CD14-positive monocyte (primary cell): ENCODE measurements at regions not wholly inside any gene's neighbourhood (a gene's known extent, or its start where the extent isn't known, plus 50 kb on each side); places are given as distances from the start of the nearest gene placed in this dataset.

Experiments
- DNase-seq, 3 donors: peaks; one replicate each; pipeline ENCODE4 v3.0.0-alpha.2; 2011 to 2022
- H2AFZ ChIP-seq: 2 replicates; pipeline ENCODE4 v1.6.0; 2012; ENCODE audit warnings: mild to moderate bottlenecking, low read depth, low read length, inconsistent platforms; ENCODE audit not compliant: insufficient read depth, poor library complexity, severe bottlenecking
- H3K27ac ChIP-seq, 2 donors: 1 replicate in 1 of 2; 2 replicates in 1 of 2; pipeline ENCODE4 v1.5.1; 2012 to 2013; ENCODE audit warnings: low read length in 2 of 2, control low read depth in 1 of 2, inconsistent platforms in 1 of 2, low read depth in 1 of 2, mild to moderate bottlenecking in 1 of 2
- H3K27me3 ChIP-seq, 2 donors: one replicate each; pipeline versions ENCODE4 v1.6.0 to v1.6.1; 2011 to 2013; ENCODE audit warnings: low read length in 2 of 2; ENCODE audit not compliant: control insufficient read depth in 2 of 2, insufficient read depth in 2 of 2
- H3K36me3 ChIP-seq, 2 donors: replicated peaks in 1 of 2; 1 replicate in 1 of 2; 2 replicates in 1 of 2; pipeline versions ENCODE4 v1.5.1 to v1.6.1; 2012 to 2013; ENCODE audit warnings: low read length in 2 of 2, control low read depth in 1 of 2, inconsistent platforms in 1 of 2, mild to moderate bottlenecking in 1 of 2; ENCODE audit not compliant: insufficient read depth in 2 of 2, control insufficient read depth in 1 of 2
- H3K4me1 ChIP-seq, 2 donors: 1 replicate in 1 of 2; 2 replicates in 1 of 2; pipeline versions ENCODE4 v1.5.1 to v1.6.1; 2012 to 2013; ENCODE audit warnings: low read length in 2 of 2, control low read depth in 1 of 2, inconsistent platforms in 1 of 2, mild to moderate bottlenecking in 1 of 2, moderate library complexity in 1 of 2; ENCODE audit not compliant: insufficient read depth in 2 of 2, control insufficient read depth in 1 of 2
- H3K4me2 ChIP-seq: replicated peaks from 2 replicates; pipeline ENCODE3; 2012; ENCODE audit warnings: low read length, moderate library complexity, mild to moderate bottlenecking; ENCODE audit not compliant: poor library complexity, severe bottlenecking; ENCODE audit errors: extremely low read depth
- H3K4me3 ChIP-seq, 3 experiments: fragments of 200-600 bp in 1 of 3; sonication (generic) in 1 of 3; replicated peaks in 1 of 3; 1 replicate in 2 of 3; 2 replicates in 1 of 3; pipeline ENCODE4 v1.5.1; 2011 to 2013; ENCODE audit warnings: low read length in 3 of 3, mild to moderate bottlenecking in 3 of 3, control low read depth in 2 of 3, low read depth in 2 of 3, inconsistent platforms in 1 of 3, moderate library complexity in 1 of 3
- H3K79me2 ChIP-seq: 2 replicates; pipeline ENCODE4 v1.6.0; 2012; ENCODE audit warnings: mild to moderate bottlenecking, control low read depth, inconsistent platforms, low read length, moderate library complexity; ENCODE audit not compliant: insufficient read depth
- H3K9ac ChIP-seq: 2 replicates; pipeline ENCODE4 v1.6.0; 2017; ENCODE audit warnings: low read length, mild to moderate bottlenecking; ENCODE audit not compliant: insufficient read depth, poor library complexity, severe bottlenecking
- H3K9me3 ChIP-seq, 2 donors: replicated peaks in 1 of 2; 1 replicate in 1 of 2; 2 replicates in 1 of 2; pipeline versions ENCODE4 v1.5.1 to v1.6.1; 2012 to 2013; ENCODE audit warnings: low read length in 2 of 2, control low read depth in 1 of 2; ENCODE audit not compliant: control insufficient read depth in 1 of 2, insufficient read depth in 1 of 2
- H4K20me1 ChIP-seq: 2 replicates; pipeline ENCODE4 v1.6.0; 2012; ENCODE audit warnings: mild to moderate bottlenecking, low read length, control low read depth, moderate library complexity; ENCODE audit not compliant: insufficient read depth
- H3K27ac Mint-ChIP-seq, 7 donors: one replicate each; pipeline ENCODE4 v1.8.0; 2020; ENCODE audit warnings: mild to moderate bottlenecking in 7 of 7, mixed read lengths in 7 of 7, moderate library complexity in 6 of 7, inconsistent platforms in 2 of 7
- H3K27me3 Mint-ChIP-seq, 3 donors: one replicate each; pipeline ENCODE4 v1.8.0; 2021 to 2022; ENCODE audit warnings: low read depth in 3 of 3, mild to moderate bottlenecking in 3 of 3, mixed read lengths in 3 of 3, moderate library complexity in 3 of 3, inconsistent platforms in 1 of 3
- H3K36me3 Mint-ChIP-seq, 2 donors: one replicate each; pipeline ENCODE4 v1.8.0; 2020; ENCODE audit warnings: mixed read lengths in 2 of 2, inconsistent platforms in 1 of 2, mild to moderate bottlenecking in 1 of 2
- H3K4me1 Mint-ChIP-seq: one replicate; pipeline ENCODE4 v1.8.0; 2020; ENCODE audit warnings: mild to moderate bottlenecking, mixed read lengths
- H3K4me3 Mint-ChIP-seq, 2 donors: one replicate each; pipeline ENCODE4 v1.8.0; 2020; ENCODE audit warnings: mild to moderate bottlenecking in 2 of 2, mixed read lengths in 2 of 2, moderate library complexity in 1 of 2
- H3K9me3 Mint-ChIP-seq, 7 donors: one replicate each; pipeline ENCODE4 v1.8.0; 2020 to 2022; ENCODE audit warnings: mixed read lengths in 7 of 7, mild to moderate bottlenecking in 6 of 7, moderate library complexity in 6 of 7, inconsistent platforms in 2 of 7
- CTCF ChIP-seq: fragments of 200-600 bp; IDR thresholded peaks from one replicate; pipeline ENCODE4 v1.8.0; 2022; ENCODE audit warnings: antibody characterized with exemption, mild to moderate bottlenecking
- WGBS: methylation state at CpG from one replicate; pipeline ENCODE4 v1.1.5; 2013; ENCODE audit warnings: missing lambda C conversion rate; ENCODE audit not compliant: insufficient coverage; 5-methylcytosine and 5-hydroxymethylcytosine counted together
- intact Hi-C, 2 donors: fragments of 100-400 bp; cut with micrococcal nuclease; formaldehyde crosslinking; loops; one replicate each; pipeline versions ENCODE4 v1.15.0 to v1.15.1; 2023

- intact Hi-C loops, result no loop called here
Observed at GRCh38 chr6:168863467-168863866, 390.2 kb downstream of the THBS2 start.

GRCh38 chr6:168862346-168862980 lies 391.2 kb downstream of the THBS2 start:
- no peaks in the 10 kb centered on the region for H3K36me3 ChIP-seq
- H4K20me1 ChIP-seq, result no peaks in the 10 kb centered on the region
- DNase-seq, result no peak
- Mint-ChIP-seq H3K4me1 (no peaks in the 10 kb centered on the region), H3K4me3 (no peak overlapping the region), H3K9me3 (peaks cover 0 to 3% (median 1%) of the 10 kb centered on the region in 7 donors), H3K36me3 (no peaks in the 10 kb centered on the region), H3K27me3 (peaks cover 0 to 4% (median 2%) of the 10 kb centered on the region in 3 donors), H3K27ac (no peak overlapping the region)
- intact Hi-C loops, result no loop called here
- no peaks in the 10 kb centered on the region for H3K4me1 ChIP-seq
- 95% methylated on average over 6 of the region's 10 CpGs for WGBS
- no peak overlapping the region for H2AFZ ChIP-seq
- no peaks in the 10 kb centered on the region for H3K9me3 ChIP-seq
- no peak overlapping the region for H3K27ac ChIP-seq
- no peak for TF ChIP-seq CTCF
- H3K4me2 ChIP-seq, result no peak overlapping the region
- H3K79me2 ChIP-seq, result no peaks in the 10 kb centered on the region
- no peak overlapping the region for H3K9ac ChIP-seq
- H3K27me3 ChIP-seq, result no peaks in the 10 kb centered on the region
- H3K4me3 ChIP-seq, result no peak overlapping the region

More at GRCh38 chr6:168863467-168863866, 390.2 kb downstream of the THBS2 start:
- WGBS, result no CpG with 5 or more reads among the region's 4 CpGs
- Histone ChIP-seq H3K4me2 (no peak overlapping the region), H3K36me3 (no peaks in the 10 kb centered on the region), H2AFZ (no peak overlapping the region), H3K9ac (no peak overlapping the region), H3K4me3 (no peak overlapping the region), H3K4me1 (no peaks in the 10 kb centered on the region), H3K27me3 (no peaks in the 10 kb centered on the region), H3K27ac (no peak overlapping the region), H3K79me2 (no peaks in the 10 kb centered on the region), H3K9me3 (no peaks in the 10 kb centered on the region), H4K20me1 (no peaks in the 10 kb centered on the region)
- no peaks in the 10 kb centered on the region for H3K36me3 Mint-ChIP-seq
- no peak for TF ChIP-seq CTCF
- H3K27me3 Mint-ChIP-seq, result peaks cover 1 to 4% (median 2%) of the 10 kb centered on the region in 3 donors
- H3K9me3 Mint-ChIP-seq, result peaks cover 0 to 2% (median 0%) of the 10 kb centered on the region in 7 donors
- H3K4me1 Mint-ChIP-seq, result no peaks in the 10 kb centered on the region
- DNase-seq, result no peak
- no peak overlapping the region for H3K4me3 Mint-ChIP-seq
- H3K27ac Mint-ChIP-seq, result no peak overlapping the region
